GM23248 (cell line): ENCODE measurements at regions not wholly inside any gene's neighbourhood (a gene's known extent, or its start where the extent isn't known, plus 50 kb on each side); places are given as distances from the start of the nearest gene placed in this dataset.

Source experiments
- EZH2 ChIP-seq: fragments of 200-600 bp; sonication (generic); IDR thresholded peaks from 2 replicates; pipeline ENCODE4 v1.6.1; 2018; ENCODE audit warnings: antibody characterized with exemption, mild to moderate bottlenecking; ENCODE audit not compliant: insufficient read depth, poor library complexity, severe bottlenecking
- EZH2phosphoT487 ChIP-seq: fragments of 200-600 bp; sonication (generic); IDR thresholded peaks from 2 replicates; pipeline ENCODE4 v1.6.1; 2018; ENCODE audit warnings: antibody characterized with exemption, moderate library complexity, mild to moderate bottlenecking, low read depth; ENCODE audit not compliant: insufficient read depth

- TF ChIP-seq EZH2 (no peak), EZH2phosphoT487 (no peak)
Observed at GRCh38 chr9:95771556-95772246, 103.8 kb upstream of the ERCC6L2 start.
